ENCODE measurements at regions not wholly inside any gene's neighbourhood (a gene's known extent, or its start where the extent isn't known, plus 50 kb on each side); places are given as distances from the start of the nearest gene placed in this dataset.

GRCh38 chr10:131676800-131677421 is 223.9 kb upstream of the PPP2R2D start:
- DNase-seq, result no peak

- no peak for DNase-seq
Observed at GRCh38 chr10:131677671-131678070, 223.1 kb upstream of the PPP2R2D start.

- no peak for DNase-seq
Observed at GRCh38 chr10:131678171-131678570, 222.6 kb upstream of the PPP2R2D start.

- DNase-seq, result no peak
Observed at GRCh38 chr10:131678613-131679012, 222.2 kb upstream of the PPP2R2D start.

- no peak for DNase-seq
Observed at GRCh38 chr10:131679926-131680325, 220.9 kb upstream of the PPP2R2D start.

DNA sequence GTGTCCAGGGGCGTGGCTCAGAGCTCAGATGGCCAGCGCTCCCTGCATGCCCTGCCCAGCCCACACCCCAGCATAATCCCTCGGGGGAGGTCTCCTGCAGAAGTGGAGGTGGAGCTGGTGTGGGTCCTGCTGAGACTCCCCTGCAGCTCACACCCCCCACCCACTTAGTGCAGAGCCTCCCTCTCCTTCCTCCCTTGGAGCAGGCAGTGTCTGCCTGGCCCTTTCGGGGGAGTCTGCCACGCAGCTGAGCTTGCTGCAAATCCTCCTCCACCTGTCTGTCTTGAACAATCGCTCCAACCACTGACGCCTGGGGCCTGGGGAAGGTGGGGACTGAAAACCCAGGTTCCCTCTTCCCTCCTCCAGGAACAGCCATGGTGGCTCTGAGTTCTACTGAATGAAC is 219.7 kb upstream of the PPP2R2D start:
- DNase-seq, result no peak

GRCh38 chr10:131681656-131682055 is 219.2 kb upstream of the PPP2R2D start:
- DNase-seq, result no peak

DNA sequence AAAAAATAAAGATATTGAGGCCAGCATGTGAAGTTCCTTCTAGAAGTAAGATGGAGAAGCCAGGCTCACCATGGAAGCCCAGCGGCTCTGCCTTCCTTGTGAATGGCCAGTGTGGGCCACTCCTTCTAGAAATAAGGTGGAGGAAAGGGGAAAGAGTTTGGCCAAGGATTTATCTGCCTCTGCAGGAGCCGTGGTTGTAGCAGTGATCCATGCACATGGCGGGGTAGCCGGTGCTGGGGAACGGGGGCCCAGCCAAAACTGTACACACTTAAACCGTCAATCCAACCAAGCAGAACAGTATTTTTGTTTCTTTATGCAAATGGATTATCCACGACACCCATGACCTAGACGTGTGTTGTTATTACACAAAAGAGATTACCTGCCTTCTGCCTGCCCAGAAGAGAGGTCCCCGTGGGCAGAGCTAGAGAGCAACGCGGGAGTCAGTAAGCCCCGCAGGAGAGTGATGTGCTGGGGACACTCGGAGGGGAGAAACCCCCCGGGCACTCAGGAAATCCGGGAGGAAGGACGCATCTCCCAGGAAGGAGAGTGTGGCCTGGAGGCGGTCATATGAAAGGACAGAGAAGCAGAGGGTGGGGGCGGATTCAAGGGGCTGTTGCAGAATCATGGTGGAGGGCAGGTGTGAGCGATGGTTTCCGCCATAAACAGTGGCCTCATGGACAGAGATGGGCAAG is 218.4 kb upstream of the PPP2R2D start:
- no peak for DNase-seq

GRCh38 chr10:131683281-131683861 is 217.4 kb upstream of the PPP2R2D start:
- DNase-seq, result no peak

- no peak for DNase-seq
Observed at GRCh38 chr10:131683941-131684340, 216.9 kb upstream of the PPP2R2D start.

GRCh38 chr10:131685007-131685406 is 215.8 kb upstream of the PPP2R2D start:
- DNase-seq, result no peak

- no peak for DNase-seq
Observed at GRCh38 chr10:131685576-131685975, 215.2 kb upstream of the PPP2R2D start.

DNA sequence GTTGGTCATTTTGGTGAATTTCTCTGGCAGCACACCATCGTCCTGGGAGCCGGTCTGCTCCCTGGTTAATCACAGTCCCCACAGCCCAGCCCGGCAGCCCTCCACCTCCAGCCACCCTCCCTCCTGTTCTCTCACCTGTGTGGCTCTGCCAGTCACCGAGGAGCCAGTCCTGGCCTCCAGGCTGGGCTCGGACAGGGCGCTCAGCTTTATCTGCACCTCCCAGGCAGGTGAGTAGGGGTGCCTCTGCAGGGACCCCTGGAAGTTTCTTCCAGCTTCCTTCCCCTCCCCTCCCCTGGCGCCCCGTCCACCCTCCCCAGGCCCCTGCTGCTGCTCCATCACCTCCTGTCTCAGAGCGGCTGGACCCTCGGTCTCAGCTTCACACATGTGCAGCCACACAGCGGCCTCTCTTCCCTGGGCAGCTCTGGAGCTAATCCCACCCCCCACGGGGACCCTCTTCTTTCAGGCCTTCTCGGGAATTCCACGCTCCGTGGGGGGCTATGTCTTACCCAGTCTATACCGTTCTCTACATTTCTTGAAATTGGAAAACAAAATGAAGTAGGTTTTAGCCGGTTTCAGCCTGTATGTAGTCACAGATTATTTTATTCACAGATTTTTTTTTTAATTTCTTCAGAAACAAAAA is 213.9 kb upstream of the PPP2R2D start:
- no peak for DNase-seq

GRCh38 chr10:131688304-131688703 is 212.5 kb upstream of the PPP2R2D start:
- no peak for DNase-seq

GRCh38 chr10:131689016-131689415 is 211.8 kb upstream of the PPP2R2D start:
- no peak for DNase-seq

GRCh38 chr10:131689486-131689885 is 211.3 kb upstream of the PPP2R2D start:
- no peak for DNase-seq

GRCh38 chr10:131689954-131690757 is 210.7 kb upstream of the PPP2R2D start:
- DNase-seq, result no peak

GRCh38 chr10:131690805-131691239 is 210.0 kb upstream of the PPP2R2D start:
- no peak for DNase-seq

DNA sequence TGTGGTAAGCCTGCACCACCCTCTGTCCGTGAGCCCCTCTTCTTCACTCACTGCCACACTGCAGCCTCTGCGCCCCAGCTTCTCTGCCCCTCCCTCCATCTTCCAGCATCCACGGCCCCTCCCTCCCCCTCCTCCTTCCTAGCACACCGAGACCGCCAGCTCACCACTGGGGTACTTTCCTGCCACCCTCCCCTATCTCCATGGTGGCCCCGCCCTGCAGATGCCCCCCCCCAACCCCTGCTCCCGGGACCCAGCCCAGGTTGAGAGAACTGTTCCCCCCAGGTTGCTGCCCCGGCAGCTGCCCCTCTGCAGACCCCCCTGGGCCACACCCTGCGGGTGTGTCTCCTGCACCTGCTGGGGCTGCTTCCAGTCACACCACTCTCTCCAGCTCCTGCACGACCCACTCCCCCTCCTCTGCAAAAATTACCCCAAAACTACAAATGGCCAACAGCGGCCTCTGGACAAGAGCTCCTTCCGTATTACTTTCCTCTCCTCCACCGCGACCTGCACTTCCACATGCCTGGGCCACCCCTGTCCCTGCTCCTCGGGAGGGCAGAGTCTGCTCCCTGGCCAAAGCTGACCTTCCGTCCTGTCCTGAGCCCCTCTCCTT is 209.2 kb upstream of the PPP2R2D start:
- no peak for DNase-seq

DNA sequence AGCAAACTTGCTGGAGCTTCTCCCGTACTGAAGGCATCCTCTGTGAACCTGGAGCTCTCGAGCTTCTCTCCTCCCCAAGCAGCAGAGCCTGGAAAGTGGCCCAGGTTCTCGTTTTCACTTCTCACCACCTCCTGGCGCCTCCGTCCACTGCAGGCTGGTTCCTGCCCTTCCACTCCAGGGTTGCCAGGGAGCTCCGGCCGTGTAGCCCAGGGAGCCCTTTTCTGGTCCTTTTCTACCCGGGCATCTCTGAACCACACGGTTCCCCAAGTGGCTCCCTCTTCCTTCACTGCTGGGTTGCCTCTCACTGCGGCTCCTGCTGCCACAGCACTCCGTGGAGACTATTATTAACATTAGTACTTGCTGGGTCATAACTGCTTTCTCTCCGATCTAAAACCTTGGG is 208.6 kb upstream of the PPP2R2D start:
- no peak for DNase-seq

GRCh38 chr10:131692686-131693334 is 208.0 kb upstream of the PPP2R2D start:
- DNase-seq, result no peak

DNA sequence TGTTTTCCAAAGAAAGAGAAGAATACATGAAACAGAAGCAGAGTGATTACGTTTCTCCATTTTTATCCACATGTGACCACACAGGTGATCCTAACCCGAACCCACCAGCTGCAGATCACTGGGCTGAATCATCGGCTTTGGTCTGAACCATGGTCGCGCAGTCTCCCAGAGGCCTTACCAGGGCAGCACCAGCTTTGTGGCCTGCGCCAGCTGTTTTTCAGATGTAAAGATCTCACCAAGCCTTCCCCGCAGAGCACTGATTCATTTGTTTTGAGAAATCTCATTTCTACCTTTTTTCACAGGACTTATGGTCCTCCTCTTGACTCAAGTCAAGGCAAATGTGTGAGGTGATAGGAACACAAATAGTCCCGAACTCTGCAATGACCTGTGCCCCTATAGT is 207.0 kb upstream of the PPP2R2D start:
- no peak for DNase-seq
